Central memory CD8-positive, alpha-beta T cell (primary cell): ENCODE measurements at regions not wholly inside any gene's neighbourhood (a gene's known extent, or its start where the extent isn't known, plus 50 kb on each side); places are given as distances from the start of the nearest gene placed in this dataset.

ENCODE experiments used
- ATAC-seq: fragments of 150-1000 bp; cut with Tn5 transposase; replicated peaks from 2 replicates; pipeline ENCODE4 v1.10.0; 2022; ENCODE audit warnings: mild to moderate bottlenecking, moderate FRiP score, moderate number of reproducible peaks; ENCODE audit not compliant: poor library complexity, severe bottlenecking; ENCODE audit errors: extremely low read depth
- DNase-seq, 2 donors: peaks; one replicate each; pipeline ENCODE4 v3.0.0; 2021; ENCODE audit warnings: low spot score in 2 of 2
- H3K27ac Mint-ChIP-seq: one replicate; pipeline ENCODE4 v1.8.0; 2022; ENCODE audit warnings: low read depth, mild to moderate bottlenecking, moderate library complexity, mixed read lengths
- H3K27me3 Mint-ChIP-seq: one replicate; pipeline ENCODE4 v1.8.0; 2022; ENCODE audit warnings: mixed read lengths
- H3K36me3 Mint-ChIP-seq: one replicate; pipeline ENCODE4 v1.8.0; 2022; ENCODE audit warnings: mild to moderate bottlenecking, moderate library complexity, mixed read lengths; ENCODE audit not compliant: insufficient read depth
- H3K4me1 Mint-ChIP-seq: one replicate; pipeline ENCODE4 v1.8.0; 2022; ENCODE audit warnings: mixed read lengths
- H3K4me3 Mint-ChIP-seq: one replicate; pipeline ENCODE4 v1.8.0; 2022; ENCODE audit warnings: mild to moderate bottlenecking, moderate library complexity, mixed read lengths
- H3K9me3 Mint-ChIP-seq: one replicate; pipeline ENCODE4 v1.8.0; 2022; ENCODE audit warnings: mixed read lengths

DNA sequence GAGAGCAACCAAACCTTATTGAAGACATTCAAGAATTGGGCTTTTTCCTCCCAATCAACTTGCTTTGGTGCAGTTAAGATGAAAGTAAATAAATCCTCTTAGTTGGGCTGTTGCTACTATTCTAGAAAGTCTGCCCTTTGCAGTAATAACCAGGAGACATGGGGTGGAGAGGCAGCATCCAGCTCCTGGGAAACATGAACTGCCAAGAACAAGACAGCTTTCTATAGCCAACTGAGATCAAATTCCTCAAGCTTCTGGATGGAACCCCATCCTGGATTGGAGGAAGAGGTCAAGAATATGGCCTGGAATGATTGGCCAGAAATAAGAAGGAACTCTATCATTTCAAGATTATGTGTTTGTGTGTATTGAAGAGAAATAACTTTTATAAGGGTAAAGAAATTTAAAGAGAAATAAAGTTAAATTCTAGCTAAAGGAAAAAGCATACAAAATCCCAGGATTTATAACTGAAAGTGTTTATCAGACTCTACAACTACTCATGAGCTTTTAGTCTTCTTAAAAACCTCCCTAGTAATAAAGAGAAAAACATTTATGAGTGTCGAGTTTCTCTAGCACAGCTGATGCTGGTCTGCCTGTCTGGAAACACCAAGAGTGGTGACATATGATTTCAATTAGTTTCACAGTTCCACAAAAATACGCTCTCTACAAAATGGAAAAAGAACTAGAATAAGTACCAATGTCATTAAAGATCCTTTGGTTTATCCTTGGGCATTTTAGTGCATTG, 70.1 kb upstream of the COL1A2 start:
- Mint-ChIP-seq H3K36me3 (no peaks in the 10 kb centered on the region), H3K9me3 (peaks cover 16% of the 10 kb centered on the region), H3K27ac (no peak overlapping the region), H3K27me3 (no peaks in the 10 kb centered on the region), H3K4me1 (no peaks in the 10 kb centered on the region), H3K4me3 (no peak overlapping the region)
- DNase-seq = no peak
- ATAC-seq = no peak

DNA sequence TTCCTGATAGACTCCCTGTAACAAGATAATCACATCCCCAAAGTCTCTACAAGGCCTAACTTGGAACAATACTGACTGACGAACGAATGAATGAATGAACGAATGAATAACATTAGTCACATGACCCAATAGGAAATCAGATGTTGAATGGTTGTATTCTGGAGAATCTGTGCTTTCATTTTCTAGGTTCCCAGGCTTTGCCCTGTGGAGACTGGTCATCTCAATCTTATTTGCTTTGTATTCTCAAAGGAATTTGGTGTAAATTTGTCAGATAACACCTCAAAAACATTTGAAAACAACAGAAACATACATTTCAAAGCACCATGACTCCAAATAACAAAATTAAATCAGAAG, 69.6 kb upstream of the COL1A2 start:
- H3K27ac Mint-ChIP-seq = no peak overlapping the region
- no peaks in the 10 kb centered on the region for H3K27me3 Mint-ChIP-seq
- H3K9me3 Mint-ChIP-seq = peaks cover 15% of the 10 kb centered on the region
- H3K36me3 Mint-ChIP-seq = no peaks in the 10 kb centered on the region
- DNase-seq (no peak), ATAC-seq (no peak)
- H3K4me1 Mint-ChIP-seq = no peaks in the 10 kb centered on the region
- H3K4me3 Mint-ChIP-seq = no peak overlapping the region

DNA sequence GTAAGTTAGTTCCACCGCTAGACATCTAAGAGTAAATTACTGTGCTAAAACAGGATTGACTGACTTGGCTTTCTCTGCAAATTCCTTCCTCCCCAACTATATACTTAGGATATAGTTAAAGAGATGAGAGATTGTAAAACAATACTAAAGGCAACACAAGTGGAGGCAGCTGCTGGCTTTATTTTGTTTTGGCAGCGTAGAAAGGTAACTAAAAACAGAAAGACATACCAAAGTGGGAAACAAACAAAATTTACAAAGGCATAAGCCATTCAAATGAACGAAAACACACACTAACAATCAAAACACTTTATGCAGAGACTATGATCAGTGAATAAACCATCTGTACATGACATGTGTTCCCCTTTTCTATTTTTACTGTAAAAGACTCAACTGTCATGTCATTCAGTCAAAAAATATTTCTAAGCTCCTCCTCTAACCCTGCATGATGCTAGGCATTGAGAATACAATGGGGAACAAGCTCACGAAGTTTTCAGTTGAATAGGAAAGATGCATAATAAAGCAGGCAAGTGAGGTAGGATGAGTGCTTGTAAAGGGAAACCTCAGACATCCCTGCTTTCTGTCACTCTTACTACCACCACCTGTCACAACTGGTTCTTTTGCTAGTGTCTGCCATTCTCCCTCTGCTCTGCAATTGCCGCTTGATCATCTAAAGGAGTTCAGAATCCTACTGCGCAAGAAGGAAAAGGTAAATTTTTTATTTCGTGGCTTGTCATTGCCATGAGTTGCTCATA, 64.2 kb upstream of the COL1A2 start:
- no peak for ATAC-seq
- DNase-seq = no peak
- no peak overlapping the region for H3K27ac Mint-ChIP-seq
- no peaks in the 10 kb centered on the region for H3K4me1 Mint-ChIP-seq
- no peaks in the 10 kb centered on the region for H3K36me3 Mint-ChIP-seq
- peaks cover 10% of the 10 kb centered on the region for H3K9me3 Mint-ChIP-seq
- H3K4me3 Mint-ChIP-seq = no peak overlapping the region
- no peaks in the 10 kb centered on the region for H3K27me3 Mint-ChIP-seq

DNA sequence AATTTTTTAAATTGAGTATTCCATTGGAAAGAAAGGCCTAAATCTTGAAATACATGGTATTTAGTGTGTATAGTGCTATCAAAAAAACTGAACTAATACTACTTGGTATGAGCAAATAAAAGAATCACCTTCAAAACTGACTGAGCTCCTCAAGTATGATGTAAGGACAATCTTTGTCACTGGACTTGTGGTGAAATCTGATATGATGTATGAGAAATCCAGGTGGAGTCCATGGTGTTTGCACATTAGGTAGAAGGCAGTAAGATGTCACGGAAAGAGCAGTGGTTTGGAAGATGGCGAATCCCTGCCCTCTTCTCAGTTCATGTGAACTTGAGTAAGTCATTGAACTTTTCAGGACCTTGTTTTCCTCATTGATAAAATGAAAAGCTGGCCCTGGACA, 62.1 kb upstream of the COL1A2 start:
- Mint-ChIP-seq H3K4me1 (no peaks in the 10 kb centered on the region), H3K4me3 (no peak overlapping the region), H3K27me3 (no peaks in the 10 kb centered on the region), H3K36me3 (no peaks in the 10 kb centered on the region), H3K9me3 (no peaks in the 10 kb centered on the region), H3K27ac (no peak overlapping the region)
- DNase-seq (no peak), ATAC-seq (no peak)

DNA sequence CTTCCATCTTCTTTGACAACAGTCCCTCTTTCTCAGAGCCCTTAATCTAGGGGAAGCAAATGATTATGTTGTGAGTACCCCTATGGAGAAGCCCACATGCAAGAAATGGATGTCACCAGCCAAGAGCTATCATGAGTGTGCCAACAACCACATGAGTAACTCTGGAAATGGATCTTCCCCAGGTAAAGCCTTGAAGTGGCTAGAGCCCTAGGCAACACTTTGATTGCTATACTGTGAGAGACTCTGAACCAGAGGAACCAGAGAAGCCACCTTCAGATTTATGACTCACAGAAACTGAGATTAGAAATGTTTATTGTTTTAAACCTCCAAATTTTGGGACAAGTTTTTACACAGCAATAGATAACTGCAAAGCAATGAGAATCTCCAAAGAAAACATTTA, 60.9 kb upstream of the COL1A2 start:
- Mint-ChIP-seq H3K4me3 (no peak overlapping the region), H3K27me3 (no peaks in the 10 kb centered on the region), H3K36me3 (no peaks in the 10 kb centered on the region), H3K27ac (no peak overlapping the region), H3K9me3 (no peaks in the 10 kb centered on the region), H3K4me1 (no peaks in the 10 kb centered on the region)
- no peak for DNase-seq
- ATAC-seq = no peak

DNA sequence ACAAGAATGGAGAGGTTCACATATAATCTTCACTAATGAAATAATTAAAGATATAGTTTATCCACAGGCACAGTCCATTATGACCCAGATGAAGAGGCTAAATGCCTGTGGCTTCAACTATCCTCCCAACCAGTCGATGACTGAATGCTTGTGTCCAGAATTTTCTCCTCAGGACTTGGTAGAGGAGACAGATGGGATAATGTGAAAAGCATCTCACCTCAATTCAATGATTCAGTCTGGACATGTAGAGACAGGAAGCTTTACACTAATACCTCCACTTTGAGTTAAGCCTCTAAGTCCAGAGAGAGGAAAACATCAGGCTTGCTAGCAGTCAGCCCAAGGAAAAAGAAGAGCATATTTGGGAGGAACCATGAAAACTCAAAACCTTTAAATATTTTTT, 59.1 kb upstream of the COL1A2 start:
- Mint-ChIP-seq H3K36me3 (no peaks in the 10 kb centered on the region), H3K4me3 (no peak overlapping the region), H3K27me3 (no peaks in the 10 kb centered on the region), H3K9me3 (no peaks in the 10 kb centered on the region), H3K4me1 (no peaks in the 10 kb centered on the region), H3K27ac (no peak overlapping the region)
- ATAC-seq = no peak
- DNase-seq = no peak

DNA sequence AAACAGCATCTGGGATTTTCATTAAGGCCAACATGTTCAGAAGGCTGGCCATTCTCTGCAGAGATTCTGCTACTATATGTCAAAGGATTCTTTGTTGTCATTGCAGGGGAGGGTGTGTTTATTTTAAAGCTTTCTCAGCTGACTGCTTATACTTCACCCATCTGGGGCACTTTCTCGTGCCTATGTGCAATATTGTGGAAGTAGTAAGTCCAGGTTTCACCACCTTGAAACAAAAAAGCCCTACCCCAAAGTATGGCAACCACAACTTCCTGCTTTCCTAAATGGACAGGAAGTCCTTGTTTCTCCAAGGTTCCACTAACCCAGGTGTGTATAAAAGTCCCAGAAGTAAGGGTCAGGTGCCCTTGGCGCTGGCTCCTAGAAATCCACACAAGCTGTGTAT, 58.7 kb upstream of the COL1A2 start:
- no peaks in the 10 kb centered on the region for H3K36me3 Mint-ChIP-seq
- H3K27me3 Mint-ChIP-seq = no peaks in the 10 kb centered on the region
- H3K9me3 Mint-ChIP-seq = no peaks in the 10 kb centered on the region
- no peak for ATAC-seq
- DNase-seq = no peak
- no peak overlapping the region for H3K4me3 Mint-ChIP-seq
- no peak overlapping the region for H3K27ac Mint-ChIP-seq
- H3K4me1 Mint-ChIP-seq = no peaks in the 10 kb centered on the region

DNA sequence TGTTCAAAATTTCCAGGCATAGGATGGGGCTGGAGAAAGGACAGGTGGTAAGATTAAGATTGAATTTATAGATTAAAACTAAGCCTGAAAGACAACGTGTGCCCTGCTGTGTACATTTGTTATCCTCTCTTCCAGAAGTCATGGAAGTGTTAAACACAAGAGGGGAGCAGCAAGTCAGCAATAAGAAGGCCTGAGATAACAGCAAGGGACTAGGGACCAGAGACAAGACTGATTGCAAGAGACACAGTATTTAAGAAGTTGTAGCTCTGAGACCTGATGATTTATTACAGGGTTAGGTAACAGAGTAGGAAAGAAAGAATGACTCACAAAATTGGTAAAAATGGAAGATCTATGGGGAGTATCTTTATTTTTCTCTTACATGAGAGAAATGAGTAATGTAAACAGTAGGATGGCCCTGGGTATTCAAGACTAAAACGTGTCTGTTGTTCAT, 55.7 kb upstream of the COL1A2 start:
- H3K36me3 Mint-ChIP-seq = no peaks in the 10 kb centered on the region
- no peaks in the 10 kb centered on the region for H3K4me1 Mint-ChIP-seq
- no peak for ATAC-seq
- H3K27me3 Mint-ChIP-seq = no peaks in the 10 kb centered on the region
- H3K9me3 Mint-ChIP-seq = no peaks in the 10 kb centered on the region
- no peak overlapping the region for H3K4me3 Mint-ChIP-seq
- H3K27ac Mint-ChIP-seq = no peak overlapping the region
- no peak for DNase-seq

DNA sequence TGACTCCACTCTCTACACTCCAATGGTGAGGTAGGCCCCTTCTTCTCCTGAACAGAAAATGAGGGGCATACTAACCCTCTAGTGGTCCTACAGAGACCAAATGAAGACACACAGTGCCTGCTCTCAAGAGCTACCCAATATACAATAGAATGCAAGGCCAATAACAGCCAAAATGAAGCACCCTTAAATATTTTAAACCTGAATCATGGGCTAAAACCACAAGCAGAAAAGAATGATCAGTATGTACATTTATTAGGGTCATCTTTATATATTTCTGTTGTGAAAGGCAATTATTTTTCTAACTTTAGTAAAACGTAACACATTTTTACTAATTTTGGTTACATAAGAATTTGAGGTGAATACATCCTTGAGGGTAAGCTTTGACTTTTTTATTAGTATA, 49.9 kb upstream of the COL1A2 start:
- no peaks in the 10 kb centered on the region for H3K36me3 Mint-ChIP-seq
- no peak for ATAC-seq
- no peak for DNase-seq
- no peak overlapping the region for H3K27ac Mint-ChIP-seq
- no peaks in the 10 kb centered on the region for H3K9me3 Mint-ChIP-seq
- H3K4me3 Mint-ChIP-seq = no peak overlapping the region
- H3K27me3 Mint-ChIP-seq = peaks cover 10% of the 10 kb centered on the region
- H3K4me1 Mint-ChIP-seq = no peaks in the 10 kb centered on the region
